ENCODE measurements at regions not wholly inside any gene's neighbourhood (a gene's known extent, or its start where the extent isn't known, plus 50 kb on each side); places are given as distances from the start of the nearest gene placed in this dataset.

DNA sequence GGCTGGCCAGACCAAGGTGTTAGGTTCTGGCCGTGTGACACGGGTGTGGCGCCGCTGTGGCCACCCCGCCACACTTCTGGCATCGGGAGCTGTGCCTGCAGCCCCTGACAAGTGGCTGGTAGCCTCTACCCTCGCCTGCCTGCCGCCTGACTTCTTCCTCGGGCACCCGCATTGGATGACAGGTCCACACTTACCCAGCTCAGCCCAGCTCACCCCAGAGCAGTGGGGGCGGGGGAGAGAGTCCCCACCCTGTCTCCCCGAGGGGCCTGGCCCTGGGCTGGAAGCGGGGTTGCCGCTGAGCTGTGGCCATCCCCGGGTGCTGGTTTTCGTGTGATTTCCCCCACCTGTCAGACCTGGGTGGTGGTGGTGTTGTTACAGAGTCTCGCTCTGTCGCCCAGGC, 53.9 kb upstream of the ACSF3 start:
- H3K4me1 Mint-ChIP-seq = peaks cover 4% of the 10 kb centered on the region
- H3K9me3 Mint-ChIP-seq = no peaks in the 10 kb centered on the region
- DNase-seq = no peak
- H3K4me3 Mint-ChIP-seq = no peak overlapping the region
- peaks cover 3% of the 10 kb centered on the region for H3K27me3 Mint-ChIP-seq
- no peak for ATAC-seq (ENCODE audit: low read depth)
- POLR2A ChIA-PET = no interaction called here
- H3K36me3 Mint-ChIP-seq = no peaks in the 10 kb centered on the region
- no peak overlapping the region for H3K27ac Mint-ChIP-seq

DNA sequence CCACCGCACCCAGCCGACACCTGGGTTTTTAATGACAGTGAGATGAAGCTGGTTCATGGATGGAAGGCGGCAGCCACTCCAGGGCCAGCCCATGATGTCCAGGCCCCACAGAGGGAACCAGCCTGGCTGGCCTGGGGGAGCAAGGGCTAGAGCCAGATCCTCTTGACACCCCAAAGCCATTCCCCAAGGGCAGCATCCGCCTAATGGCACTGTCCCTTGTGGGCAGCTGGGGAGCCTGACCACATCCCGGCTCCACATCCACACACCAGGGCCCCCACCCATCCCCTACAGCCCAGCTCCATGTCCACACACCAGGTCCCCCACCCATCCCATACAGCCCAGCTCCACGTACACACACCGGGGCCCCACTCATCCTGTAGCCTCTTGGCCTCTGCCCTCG, 53.3 kb upstream of the ACSF3 start:
- H3K27ac Mint-ChIP-seq = no peak overlapping the region
- no peak overlapping the region for H3K4me3 Mint-ChIP-seq
- no peak for DNase-seq
- H3K36me3 Mint-ChIP-seq = no peaks in the 10 kb centered on the region
- peaks cover 3% of the 10 kb centered on the region for H3K27me3 Mint-ChIP-seq
- POLR2A ChIA-PET = no interaction called here
- H3K4me1 Mint-ChIP-seq = peaks cover 2% of the 10 kb centered on the region
- H3K9me3 Mint-ChIP-seq = no peaks in the 10 kb centered on the region
- ATAC-seq (ENCODE audit: low read depth) = no peak

GRCh38 chr16:89040861-89041570, 52.6 kb upstream of the ACSF3 start:
- Mint-ChIP-seq H3K4me1 (peaks cover 2% of the 10 kb centered on the region), H3K4me3 (no peak overlapping the region), H3K9me3 (peaks cover 2% of the 10 kb centered on the region), H3K27ac (no peak overlapping the region), H3K27me3 (peaks cover 3% of the 10 kb centered on the region), H3K36me3 (no peaks in the 10 kb centered on the region)
- POLR2A ChIA-PET = no interaction called here
- ATAC-seq (ENCODE audit: low read depth) = no peak
- DNase-seq = no peak

GRCh38 chr16:89041571-89042481, 51.8 kb upstream of the ACSF3 start:
- Mint-ChIP-seq H3K27ac (no peak overlapping the region), H3K36me3 (no peaks in the 10 kb centered on the region), H3K27me3 (peaks cover 3% of the 10 kb centered on the region), H3K4me3 (no peak overlapping the region), H3K4me1 (peaks cover 2% of the 10 kb centered on the region), H3K9me3 (peaks cover 2% of the 10 kb centered on the region)
- POLR2A ChIA-PET = no interaction called here
- DNase-seq (no peak), ATAC-seq (ENCODE audit: low read depth) (no peak)

DNA sequence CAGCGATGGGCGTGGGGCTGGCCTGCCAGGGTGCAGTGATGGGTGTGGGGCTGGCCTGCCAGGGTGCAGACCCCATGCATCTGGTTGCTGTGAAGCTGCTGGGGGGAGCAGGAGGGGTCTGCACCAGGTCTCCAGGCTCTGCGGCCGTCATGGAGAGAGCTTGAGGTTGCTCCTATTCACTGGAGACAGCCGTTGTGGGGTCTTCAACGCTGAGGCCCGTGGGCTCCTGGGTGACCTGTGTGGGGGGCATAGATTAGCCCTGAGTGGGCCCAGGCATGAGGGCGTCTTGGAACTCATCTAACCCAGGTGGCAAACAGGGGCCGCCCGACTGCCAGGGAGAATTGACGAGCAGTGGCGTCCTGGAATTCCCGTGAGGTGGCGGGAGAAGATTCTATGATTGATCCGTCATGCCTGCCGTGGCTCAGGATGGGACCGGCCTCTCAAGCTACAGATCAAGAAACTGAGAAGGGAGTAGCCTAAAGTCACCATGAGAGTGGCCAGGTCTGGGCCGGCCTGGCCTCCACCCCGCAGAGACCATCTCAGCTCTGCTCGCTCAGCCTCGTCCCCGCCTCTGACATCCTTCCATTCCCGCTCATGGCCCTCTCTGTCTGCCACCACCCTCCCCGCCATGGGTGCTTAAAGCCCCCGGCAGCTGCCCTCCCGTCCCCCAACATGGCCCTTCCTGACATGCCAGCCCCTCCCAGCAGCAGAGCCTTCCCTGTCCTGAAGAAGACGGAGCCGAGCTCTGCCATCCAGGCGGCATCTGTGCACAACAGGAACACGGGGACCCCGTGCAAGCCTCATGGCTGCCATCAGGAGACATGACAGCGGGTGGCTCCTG, 50.7 kb upstream of the ACSF3 start:
- H3K27me3 Mint-ChIP-seq = no peaks in the 10 kb centered on the region
- no peaks in the 10 kb centered on the region for H3K36me3 Mint-ChIP-seq
- H3K27ac Mint-ChIP-seq = no peak overlapping the region
- H3K4me1 Mint-ChIP-seq = no peaks in the 10 kb centered on the region
- peaks cover 2% of the 10 kb centered on the region for H3K9me3 Mint-ChIP-seq
- POLR2A ChIA-PET = no interaction called here
- DNase-seq (no peak), ATAC-seq (ENCODE audit: low read depth) (no peak)
- H3K4me3 Mint-ChIP-seq = no peak overlapping the region

DNA sequence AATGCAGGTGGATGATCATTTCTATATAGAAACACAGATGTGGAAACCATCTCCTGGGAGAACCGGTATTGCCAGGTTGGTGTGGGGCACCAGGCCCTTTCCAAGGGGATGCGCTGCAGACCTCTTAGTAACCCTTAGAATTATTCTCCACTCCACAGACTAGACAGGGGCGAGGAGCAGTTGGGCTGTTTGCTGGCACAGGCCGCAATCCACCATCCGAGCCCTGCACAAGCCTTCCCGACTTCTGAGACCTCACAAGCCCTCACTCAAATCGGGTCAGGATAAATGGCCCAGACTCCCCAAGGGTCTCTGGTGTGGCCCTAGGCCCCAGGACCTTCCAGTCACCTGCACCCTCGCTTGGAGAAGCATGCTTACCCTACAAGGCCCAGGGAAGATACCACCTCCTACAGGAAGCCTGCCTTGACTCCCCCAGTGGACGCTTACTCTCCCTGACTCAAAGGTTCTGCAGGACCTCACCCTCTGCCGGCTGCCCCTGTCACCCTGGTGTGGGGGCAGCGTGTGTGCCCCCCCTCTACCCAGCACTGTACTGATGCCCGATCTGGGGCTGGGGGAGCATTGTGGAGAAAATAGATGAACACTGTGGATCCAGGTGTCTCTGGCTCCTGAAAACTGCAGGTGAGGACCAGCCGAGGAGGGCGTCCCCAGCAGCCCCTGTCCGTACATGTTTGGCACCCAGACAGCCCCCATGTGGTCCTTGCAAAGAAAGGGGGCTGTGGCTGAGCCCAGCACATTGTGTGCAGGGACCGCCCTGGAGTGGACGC, 49.8 kb upstream of the ACSF3 start:
- H3K36me3 Mint-ChIP-seq = no peaks in the 10 kb centered on the region
- DNase-seq (no peak), ATAC-seq (ENCODE audit: low read depth) (no peak)
- H3K4me3 Mint-ChIP-seq = no peak overlapping the region
- no peaks in the 10 kb centered on the region for H3K4me1 Mint-ChIP-seq
- peaks cover 2% of the 10 kb centered on the region for H3K9me3 Mint-ChIP-seq
- no peaks in the 10 kb centered on the region for H3K27me3 Mint-ChIP-seq
- no peak overlapping the region for H3K27ac Mint-ChIP-seq
- POLR2A ChIA-PET = no interaction called here

All from activated naive CD8-positive, alpha-beta T cell treated with anti-CD3 and anti-CD28 coated beads, Interleukin-2, amount 10 ng/mL, durations not matched to agents 7 days and 5 days (primary cell).